Psoas muscle (tissue), 7 donors: ENCODE measurements at regions not wholly inside any gene's neighbourhood (a gene's known extent, or its start where the extent isn't known, plus 50 kb on each side); places are given as distances from the start of the nearest gene placed in this dataset.

ENCODE experiments used
- ATAC-seq, 4 donors: fragments of 200-7000 bp; cut with Tn5 transposase; one replicate each; pipeline ENCODE4 v1.9.1; 2020; ENCODE audit warnings: moderate library complexity in 3 of 4, mild to moderate bottlenecking in 2 of 4
- DNase-seq, 2 donors: peaks; one replicate each; pipeline ENCODE4 v3.0.0-alpha.2; 2020
- H3K27ac ChIP-seq: fragments of 200-600 bp; one replicate; pipeline ENCODE4 v1.8.0; 2022
- H3K27me3 ChIP-seq, 3 donors: fragments of 200-600 bp in 1 of 3; one replicate each; pipeline versions ENCODE4 v1.6.1 to v1.8.0; 2013 to 2022; ENCODE audit warnings: low read length in 2 of 3, mild to moderate bottlenecking in 2 of 3, moderate library complexity in 1 of 3; ENCODE audit not compliant: insufficient read depth in 3 of 3
- H3K36me3 ChIP-seq, 2 donors: fragments of 200-600 bp in 1 of 2; one replicate each; pipeline versions ENCODE4 v1.6.1 to v1.8.0; 2013 to 2022; ENCODE audit warnings: low read depth in 1 of 2, mild to moderate bottlenecking in 1 of 2, moderate library complexity in 1 of 2; ENCODE audit not compliant: insufficient read depth in 1 of 2
- H3K4me1 ChIP-seq: fragments of 200-600 bp; one replicate; pipeline ENCODE4 v1.8.0; 2022
- H3K4me3 ChIP-seq: fragments of 200-600 bp; one replicate; pipeline ENCODE4 v1.8.0; 2022; ENCODE audit warnings: mild to moderate bottlenecking
- H3K9me3 ChIP-seq: fragments of 200-600 bp; one replicate; pipeline ENCODE4 v1.8.0; 2022
- CTCF ChIP-seq: fragments of 200-600 bp; IDR thresholded peaks from one replicate; pipeline ENCODE4 v1.8.0; 2022; ENCODE audit warnings: antibody characterized with exemption
- WGBS, 3 donors: extraction: QIAGEN DNeasy Blood & Tissue Kit; methylation state at CpG; one replicate each; pipeline versions ENCODE4 v1.1.6 to v1.1.7; 2013; 5-methylcytosine and 5-hydroxymethylcytosine counted together
- intact Hi-C, 2 donors: fragments of 100-400 bp; cut with DNase I; formaldehyde crosslinking; loops; one replicate each; pipeline versions ENCODE4 v1.11.0 to v1.14.2; 2022
- donor health status: healthy with polysubstance abuse.
- donor health status: DM: no; HTN: no; CAD: no; lungs with moderate emphysema.
- donor health status: Bipolar disorder and iron deficiency.
- donor health status: healthy.
- donor health status: DM: yes; HTN: yes; CAD: no.
- donor health status: DM: no; HTN: no; CAD: no.
- donor health status: DM: yes; HTN: yes; CAD: no.

GRCh38 chr18:32846896-32847295 lies 74.1 kb upstream of the KLHL14 start:
- Histone ChIP-seq H3K27me3 (no peaks in the 10 kb centered on the region), H3K36me3 (no peaks in the 10 kb centered on the region), H3K9me3 (peaks cover 3% of the 10 kb centered on the region), H3K4me3 (no peak overlapping the region), H3K27ac (no peak overlapping the region), H3K4me1 (no peaks in the 10 kb centered on the region)
- DNase-seq (no peak), ATAC-seq (no peak)
- intact Hi-C loops = no loop called here
- 20 to 32% (median 24%) methylated on average over 2 of the region's 2 CpGs for WGBS, 3 donors
- TF ChIP-seq CTCF = no peak

GRCh38 chr18:32840962-32841361 lies 68.1 kb upstream of the KLHL14 start:
- intact Hi-C loops = no loop called here
- no peaks in the 10 kb centered on the region for H3K27me3 ChIP-seq
- H3K27ac ChIP-seq = no peak overlapping the region
- WGBS, 3 donors = 19 to 21% (median 19%) methylated on average over 1 of the region's 1 CpG
- TF ChIP-seq CTCF = no peak
- no peak for DNase-seq
- H3K9me3 ChIP-seq = peaks cover 3% of the 10 kb centered on the region
- no peaks in the 10 kb centered on the region for H3K4me1 ChIP-seq
- ATAC-seq = no peak
- no peaks in the 10 kb centered on the region for H3K36me3 ChIP-seq
- no peak overlapping the region for H3K4me3 ChIP-seq

GRCh38 chr18:32835951-32836350 lies 63.1 kb upstream of the KLHL14 start:
- no peak overlapping the region for H3K27ac ChIP-seq
- H3K9me3 ChIP-seq = no peaks in the 10 kb centered on the region
- H3K4me1 ChIP-seq = no peaks in the 10 kb centered on the region
- ATAC-seq (no peak), DNase-seq (no peak)
- intact Hi-C loops = no loop called here
- TF ChIP-seq CTCF = no peak
- H3K36me3 ChIP-seq = no peaks in the 10 kb centered on the region
- no peak overlapping the region for H3K4me3 ChIP-seq
- no peaks in the 10 kb centered on the region for H3K27me3 ChIP-seq

GRCh38 chr18:32831781-32832180 lies 59.0 kb upstream of the KLHL14 start:
- no peaks in the 10 kb centered on the region for H3K4me1 ChIP-seq
- no peak overlapping the region for H3K27ac ChIP-seq
- H3K4me3 ChIP-seq = no peak overlapping the region
- ATAC-seq (no peak), DNase-seq (no peak)
- 55 to 68% (median 63%) methylated on average over 4 of the region's 4 CpGs for WGBS, 3 donors
- no peak for TF ChIP-seq CTCF
- H3K9me3 ChIP-seq = no peaks in the 10 kb centered on the region
- H3K36me3 ChIP-seq = no peaks in the 10 kb centered on the region
- intact Hi-C loops = no loop called here
- no peaks in the 10 kb centered on the region for H3K27me3 ChIP-seq

- no peak for ATAC-seq
- Histone ChIP-seq H3K27me3 (no peaks in the 10 kb centered on the region), H3K4me3 (no peak overlapping the region), H3K9me3 (no peaks in the 10 kb centered on the region), H3K4me1 (no peaks in the 10 kb centered on the region), H3K36me3 (no peaks in the 10 kb centered on the region), H3K27ac (no peak overlapping the region)
- no peak for TF ChIP-seq CTCF
- intact Hi-C loops = no loop called here
- 74 to 80% (median 74%) methylated on average over 6 of the region's 6 CpGs for WGBS, 3 donors
- DNase-seq = no peak
These were observed 50.4 kb upstream of the KLHL14 start for GRCh38 chr18:32823226-32823625.
